SU-DHL-6 (cell line): ENCODE measurements at regions not wholly inside any gene's neighbourhood (a gene's known extent, or its start where the extent isn't known, plus 50 kb on each side); places are given as distances from the start of the nearest gene placed in this dataset.

Experiments used
- H2AFZ ChIP-seq: fragments of 200-600 bp; sonication (generic); 2 replicates; pipeline ENCODE4 v1.6.1; 2014; ENCODE audit warnings: low read depth, mild to moderate bottlenecking, moderate library complexity, mixed read lengths, antibody characterized with exemption, low read length; ENCODE audit not compliant: severe bottlenecking
- H3F3A ChIP-seq: fragments of 200-600 bp; shearing (Covaris generic); 2 replicates; pipeline ENCODE4 v1.6.0; 2016; ENCODE audit warnings: antibody characterized with exemption, mild to moderate bottlenecking; ENCODE audit not compliant: insufficient read depth
- H3K27ac ChIP-seq: fragments of 200-600 bp; sonication (generic); 2 replicates; pipeline ENCODE4 v1.5.1; 2016; ENCODE audit warnings: low read depth, mild to moderate bottlenecking, low read length, moderate library complexity, mixed read lengths
- H3K27me3 ChIP-seq: fragments of 200-600 bp; sonication (generic), shearing (Covaris generic); 2 replicates; pipeline ENCODE4 v1.6.0; 2014; ENCODE audit warnings: mild to moderate bottlenecking, low read length
- H3K36me3 ChIP-seq: fragments of 200-600 bp; sonication (generic); 2 replicates; pipeline ENCODE4 v1.6.1; 2014; ENCODE audit warnings: mild to moderate bottlenecking, low read length, mixed read lengths
- H3K4me2 ChIP-seq: fragments of 300-600, 200-600 bp; shearing (Covaris generic), sonication (generic); 2 replicates; pipeline ENCODE4 v1.6.0; 2014; ENCODE audit warnings: low read length, low read depth, mild to moderate bottlenecking; ENCODE audit not compliant: poor library complexity, severe bottlenecking
- H3K4me3 ChIP-seq: fragments of 200-600 bp; sonication (generic); 2 replicates; pipeline ENCODE4 v1.5.1; 2014; ENCODE audit warnings: antibody characterized with exemption, low read length, mild to moderate bottlenecking, mixed read lengths; ENCODE audit not compliant: insufficient read depth, poor library complexity, severe bottlenecking
- H3K79me2 ChIP-seq: fragments of 200-600 bp; sonication (generic); 2 replicates; pipeline ENCODE4 v1.6.1; 2014; ENCODE audit warnings: mild to moderate bottlenecking, low read length, moderate library complexity; ENCODE audit not compliant: insufficient read depth
- H3K9ac ChIP-seq: fragments of 200-600 bp; sonication (generic); 2 replicates; pipeline ENCODE4 v1.7.0; 2014; ENCODE audit warnings: mild to moderate bottlenecking, low read length
- H3K9me2 ChIP-seq: fragments of 200-600 bp; sonication (generic); replicated peaks from 2 replicates; pipeline ENCODE4 v1.6.1; 2014; ENCODE audit warnings: low read length; ENCODE audit not compliant: insufficient read depth
- H3K9me3 ChIP-seq: fragments of 200-600 bp; sonication (generic); 2 replicates; pipeline ENCODE4 v1.6.1; 2014; ENCODE audit warnings: low read length, mixed read lengths; ENCODE audit not compliant: insufficient read depth
- H4K20me1 ChIP-seq: fragments of 200-600 bp; sonication (generic); 2 replicates; pipeline ENCODE4 v1.6.1; 2014; ENCODE audit warnings: low read depth, mild to moderate bottlenecking, antibody characterized with exemption, low read length, moderate library complexity, mixed read lengths
- EZH2phosphoT487 ChIP-seq: fragments of 200-600 bp; sonication (generic), shearing (Covaris generic); conservative IDR thresholded peaks from 2 replicates; pipeline ENCODE4 v1.6.1; 2018; ENCODE audit warnings: mild to moderate bottlenecking, antibody characterized with exemption, low read length, moderate library complexity, mixed read lengths
- TF ChIP-seq, protein P1 (sequence below): fragments of 200-600 bp; sonication (generic); IDR thresholded peaks from one replicate; pipeline ENCODE4 v1.5.1; 2017; ENCODE audit warnings: antibody characterized with exemption, mild to moderate bottlenecking, low read length, moderate library complexity; ENCODE audit not compliant: insufficient read depth, poor library complexity, severe bottlenecking

DNA sequence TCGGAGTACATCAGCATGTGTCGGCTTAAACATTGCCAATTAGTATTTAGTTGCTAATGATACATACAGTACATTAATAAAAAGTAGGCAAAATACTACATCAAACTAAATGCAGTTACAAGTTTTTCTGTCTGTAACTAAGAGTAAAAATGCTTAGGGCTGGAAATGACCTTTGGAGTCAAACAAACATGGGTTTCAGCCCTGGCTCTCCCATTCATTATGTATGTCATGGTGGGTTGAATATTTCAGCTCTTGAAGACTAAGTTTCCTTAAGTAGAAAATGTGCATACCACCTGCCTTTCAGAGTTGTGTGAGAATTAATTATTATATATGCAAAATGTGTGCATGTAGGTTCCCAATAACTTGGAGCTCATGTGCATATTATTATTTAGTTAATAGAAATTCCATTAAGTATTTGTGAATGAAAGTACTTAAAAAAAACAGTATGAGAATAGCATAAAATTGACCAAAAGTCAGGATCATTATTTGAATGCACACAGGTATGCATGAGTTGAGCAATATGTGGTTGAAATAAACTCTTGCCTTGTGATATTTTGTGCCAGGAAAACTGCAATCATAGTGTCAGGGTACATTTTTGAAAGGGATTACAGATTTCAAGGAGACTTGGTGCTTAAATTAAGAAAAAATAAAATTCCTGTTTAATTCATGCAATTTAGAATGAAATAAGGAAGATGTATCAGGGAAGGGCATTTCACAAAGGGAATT is 2048.7 kb downstream of the PCDH7 start:
- no peaks in the 10 kb centered on the region for H3K9me2 ChIP-seq
- H3K4me2 ChIP-seq, result no peak overlapping the region
- H3K4me3 ChIP-seq, result no peak overlapping the region
- no peaks in the 10 kb centered on the region for H4K20me1 ChIP-seq
- H2AFZ ChIP-seq, result no peak overlapping the region
- H3K9me3 ChIP-seq, result no peaks in the 10 kb centered on the region
- H3K79me2 ChIP-seq, result no peaks in the 10 kb centered on the region
- H3K27me3 ChIP-seq, result no peaks in the 10 kb centered on the region
- no peaks in the 10 kb centered on the region for H3K36me3 ChIP-seq
- no peak overlapping the region for H3K9ac ChIP-seq
- no peaks in the 10 kb centered on the region for H3F3A ChIP-seq
- H3K27ac ChIP-seq, result no peak overlapping the region
- TF ChIP-seq EZH2phosphoT487, result no peak
- TF ChIP-seq, protein P1, sequence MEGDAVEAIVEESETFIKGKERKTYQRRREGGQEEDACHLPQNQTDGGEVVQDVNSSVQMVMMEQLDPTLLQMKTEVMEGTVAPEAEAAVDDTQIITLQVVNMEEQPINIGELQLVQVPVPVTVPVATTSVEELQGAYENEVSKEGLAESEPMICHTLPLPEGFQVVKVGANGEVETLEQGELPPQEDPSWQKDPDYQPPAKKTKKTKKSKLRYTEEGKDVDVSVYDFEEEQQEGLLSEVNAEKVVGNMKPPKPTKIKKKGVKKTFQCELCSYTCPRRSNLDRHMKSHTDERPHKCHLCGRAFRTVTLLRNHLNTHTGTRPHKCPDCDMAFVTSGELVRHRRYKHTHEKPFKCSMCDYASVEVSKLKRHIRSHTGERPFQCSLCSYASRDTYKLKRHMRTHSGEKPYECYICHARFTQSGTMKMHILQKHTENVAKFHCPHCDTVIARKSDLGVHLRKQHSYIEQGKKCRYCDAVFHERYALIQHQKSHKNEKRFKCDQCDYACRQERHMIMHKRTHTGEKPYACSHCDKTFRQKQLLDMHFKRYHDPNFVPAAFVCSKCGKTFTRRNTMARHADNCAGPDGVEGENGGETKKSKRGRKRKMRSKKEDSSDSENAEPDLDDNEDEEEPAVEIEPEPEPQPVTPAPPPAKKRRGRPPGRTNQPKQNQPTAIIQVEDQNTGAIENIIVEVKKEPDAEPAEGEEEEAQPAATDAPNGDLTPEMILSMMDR, result no peak

DNA sequence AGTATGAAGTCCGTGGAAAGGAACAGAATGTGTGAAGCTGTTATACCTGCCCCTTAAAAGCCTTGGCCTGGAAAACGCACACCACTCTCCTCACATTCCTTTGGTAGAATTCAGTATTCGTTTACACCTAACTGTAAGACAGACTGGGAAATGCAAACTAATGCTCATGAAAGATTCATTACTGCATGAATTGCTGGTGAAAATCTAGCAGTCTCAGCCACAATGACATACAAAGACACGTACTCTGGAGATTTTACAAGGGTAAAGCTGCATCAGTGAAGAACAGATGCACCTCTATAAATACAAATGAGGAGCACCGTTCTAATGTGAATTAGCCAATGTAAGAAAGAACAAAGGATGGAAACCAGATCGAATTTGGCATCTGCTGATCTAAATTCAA is 2051.3 kb downstream of the PCDH7 start:
- Histone ChIP-seq H3K27ac (no peak overlapping the region), H3K9me2 (no peaks in the 10 kb centered on the region), H3K27me3 (no peaks in the 10 kb centered on the region), H2AFZ (peak overlapping the region; percentile 54), H4K20me1 (no peaks in the 10 kb centered on the region), H3K36me3 (no peaks in the 10 kb centered on the region), H3K4me3 (no peak overlapping the region), H3K4me2 (no peak overlapping the region), H3K9me3 (no peaks in the 10 kb centered on the region), H3K9ac (no peak overlapping the region), H3F3A (no peaks in the 10 kb centered on the region), H3K79me2 (no peaks in the 10 kb centered on the region)
- TF ChIP-seq EZH2phosphoT487, result no peak
- TF ChIP-seq, protein P1, result no peak

DNA sequence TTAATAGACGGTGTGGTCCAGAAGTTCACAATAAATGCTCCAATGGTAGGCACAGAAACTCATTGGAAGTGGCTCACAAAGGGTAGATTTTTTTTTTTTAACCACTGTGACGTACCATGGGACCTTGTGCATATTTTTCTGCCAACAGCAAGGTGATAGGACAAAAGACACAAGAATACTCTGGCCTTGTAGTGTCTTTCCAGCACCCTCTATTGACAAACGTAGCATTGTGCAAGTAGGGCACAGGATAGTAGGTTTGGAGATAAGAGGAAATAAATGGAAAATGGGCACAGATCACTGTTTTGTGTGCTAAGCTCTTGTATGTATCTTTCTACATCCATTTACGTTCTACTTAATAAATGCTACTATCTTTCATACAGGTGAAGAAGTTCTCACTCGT is 2054.9 kb downstream of the PCDH7 start:
- no peak for TF ChIP-seq EZH2phosphoT487
- TF ChIP-seq, protein P1, result no peak
- Histone ChIP-seq H3K9ac (no peak overlapping the region), H3K36me3 (no peaks in the 10 kb centered on the region), H3K4me2 (no peak overlapping the region), H2AFZ (no peak overlapping the region), H4K20me1 (no peaks in the 10 kb centered on the region), H3K4me3 (no peak overlapping the region), H3F3A (no peaks in the 10 kb centered on the region), H3K9me3 (no peaks in the 10 kb centered on the region), H3K27ac (no peak overlapping the region), H3K79me2 (no peaks in the 10 kb centered on the region), H3K27me3 (no peaks in the 10 kb centered on the region), H3K9me2 (no peaks in the 10 kb centered on the region)
